CD4-positive, CD25-positive, alpha-beta regulatory T cell (primary cell): ENCODE measurements at regions not wholly inside any gene's neighbourhood (a gene's known extent, or its start where the extent isn't known, plus 50 kb on each side); places are given as distances from the start of the nearest gene placed in this dataset.

Experiments
- ATAC-seq, 2 donors: fragments of 150-1000 bp; cut with Tn5 transposase; one replicate each; pipeline ENCODE4 v1.10.0; 2021; ENCODE audit warnings: low read depth in 2 of 2, moderate number of reproducible peaks in 2 of 2, moderate library complexity in 1 of 2
- DNase-seq, 3 donors: peaks; one replicate each; pipeline versions ENCODE4 v3.0.0 to v3.0.0-alpha.2; 2012 to 2022; ENCODE audit warnings: mixed read lengths in 1 of 3
- H3K27ac ChIP-seq: one replicate; pipeline ENCODE4 v1.7.0; 2013; ENCODE audit warnings: mild to moderate bottlenecking, low read length; ENCODE audit not compliant: insufficient read depth, poor library complexity, severe bottlenecking
- H3K27me3 ChIP-seq: one replicate; pipeline ENCODE4 v1.7.0; 2013; ENCODE audit warnings: low read length; ENCODE audit not compliant: control insufficient read depth, insufficient read depth
- H3K36me3 ChIP-seq: one replicate; pipeline ENCODE4 v1.7.0; 2013; ENCODE audit warnings: mild to moderate bottlenecking, low read length, moderate library complexity; ENCODE audit not compliant: control insufficient read depth, insufficient read depth
- H3K4me1 ChIP-seq: 2 replicates; pipeline ENCODE4 v1.7.0; 2013; ENCODE audit warnings: mild to moderate bottlenecking, low read length; ENCODE audit not compliant: insufficient read depth, control insufficient read depth, poor library complexity, severe bottlenecking
- H3K4me3 ChIP-seq: one replicate; pipeline ENCODE4 v1.7.0; 2013; ENCODE audit warnings: low read depth, mild to moderate bottlenecking, low read length, moderate library complexity
- H3K9me3 ChIP-seq, 2 experiments: 1 replicate in 1 of 2; 2 replicates in 1 of 2; pipeline ENCODE4 v1.7.0; 2013; ENCODE audit warnings: low read length in 2 of 2, mild to moderate bottlenecking in 1 of 2, moderate library complexity in 1 of 2; ENCODE audit not compliant: control insufficient read depth in 2 of 2
- H3K27ac Mint-ChIP-seq, 3 donors: one replicate each; pipeline ENCODE4 v1.8.0; 2020 to 2022; ENCODE audit warnings: mild to moderate bottlenecking in 3 of 3, mixed read lengths in 3 of 3, moderate library complexity in 2 of 3
- H3K27me3 Mint-ChIP-seq: one replicate; pipeline ENCODE4 v1.8.0; 2022; ENCODE audit warnings: mild to moderate bottlenecking, mixed read lengths
- H3K36me3 Mint-ChIP-seq: one replicate; pipeline ENCODE4 v1.8.0; 2020; ENCODE audit warnings: mixed read lengths
- H3K4me1 Mint-ChIP-seq, 4 donors: one replicate each; pipeline ENCODE4 v1.8.0; 2020 to 2022; ENCODE audit warnings: mixed read lengths in 4 of 4, mild to moderate bottlenecking in 1 of 4
- H3K4me3 Mint-ChIP-seq, 4 donors: one replicate each; pipeline ENCODE4 v1.8.0; 2020 to 2022; ENCODE audit warnings: mild to moderate bottlenecking in 4 of 4, mixed read lengths in 4 of 4, moderate library complexity in 3 of 4
- H3K9me3 Mint-ChIP-seq, 7 donors: one replicate each; pipeline ENCODE4 v1.8.0; 2020 to 2022; ENCODE audit warnings: mixed read lengths in 7 of 7, mild to moderate bottlenecking in 3 of 7, moderate library complexity in 2 of 7

GRCh38 chr2:67948057-67948456, 114.7 kb downstream of the C1D start:
- Mint-ChIP-seq H3K36me3 (no peaks in the 10 kb centered on the region), H3K4me1 (peaks cover 0 to 7% (median 3%) of the 10 kb centered on the region in 4 donors), H3K27ac (no peak overlapping the region), H3K4me3 (no peak overlapping the region), H3K9me3 (peaks cover 0 to 4% (median 2%) of the 10 kb centered on the region in 7 donors), H3K27me3 (peaks cover 12% of the 10 kb centered on the region)
- no peaks in the 10 kb centered on the region for H3K4me1 ChIP-seq
- peaks cover 3% of the 10 kb centered on the region for H3K27me3 ChIP-seq
- H3K27ac ChIP-seq = no peak overlapping the region
- no peak for DNase-seq
- no peak for ATAC-seq
- no peak overlapping the region for H3K4me3 ChIP-seq
- no peaks in the 10 kb centered on the region for H3K36me3 ChIP-seq
- no peaks in the 10 kb centered on the region for H3K9me3 ChIP-seq

DNA sequence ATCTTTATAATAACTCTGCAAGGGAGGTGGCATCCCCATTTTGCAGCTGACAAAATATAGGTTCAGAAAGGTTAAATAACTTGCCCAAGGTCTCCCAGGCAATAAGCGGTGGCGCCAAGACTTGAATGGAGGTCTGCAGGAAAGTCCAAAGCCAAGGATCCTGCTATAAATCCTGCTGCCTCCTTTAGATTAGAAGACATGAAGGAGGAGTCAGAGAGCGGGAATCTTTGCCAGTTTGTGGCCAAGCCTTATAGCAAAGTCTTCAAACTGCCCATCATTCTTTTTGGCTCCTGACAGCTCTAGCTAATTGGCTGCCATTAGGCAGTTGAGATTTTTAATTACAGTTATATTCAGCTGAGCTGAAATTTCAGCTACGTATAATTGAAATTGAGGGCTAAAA, 114.3 kb downstream of the C1D start:
- H3K36me3 ChIP-seq = no peaks in the 10 kb centered on the region
- Mint-ChIP-seq H3K9me3 (peaks cover 0 to 4% (median 2%) of the 10 kb centered on the region in 7 donors), H3K4me1 (peaks cover 0 to 7% (median 3%) of the 10 kb centered on the region in 4 donors), H3K4me3 (no peak overlapping the region), H3K36me3 (no peaks in the 10 kb centered on the region), H3K27me3 (peaks cover 12% of the 10 kb centered on the region), H3K27ac (no peak overlapping the region)
- no peak for ATAC-seq
- no peak overlapping the region for H3K27ac ChIP-seq
- peaks cover 3% of the 10 kb centered on the region for H3K27me3 ChIP-seq
- H3K4me3 ChIP-seq = no peak overlapping the region
- no peaks in the 10 kb centered on the region for H3K9me3 ChIP-seq
- DNase-seq = no peak
- H3K4me1 ChIP-seq = no peaks in the 10 kb centered on the region

GRCh38 chr2:67950018-67950417, 112.8 kb downstream of the C1D start:
- Mint-ChIP-seq H3K4me1 (peaks cover 0 to 7% (median 3%) of the 10 kb centered on the region in 4 donors), H3K27me3 (peaks cover 12% of the 10 kb centered on the region), H3K27ac (no peak overlapping the region), H3K9me3 (peaks cover 0 to 4% (median 0%) of the 10 kb centered on the region in 7 donors), H3K36me3 (no peaks in the 10 kb centered on the region), H3K4me3 (no peak overlapping the region)
- H3K4me3 ChIP-seq = no peak overlapping the region
- no peak for ATAC-seq
- H3K36me3 ChIP-seq = no peaks in the 10 kb centered on the region
- H3K27ac ChIP-seq = no peak overlapping the region
- no peaks in the 10 kb centered on the region for H3K4me1 ChIP-seq
- peaks cover 3% of the 10 kb centered on the region for H3K27me3 ChIP-seq
- DNase-seq = no peak
- H3K9me3 ChIP-seq = no peaks in the 10 kb centered on the region

GRCh38 chr2:67950919-67951318, 111.9 kb downstream of the C1D start:
- no peaks in the 10 kb centered on the region for H3K4me1 ChIP-seq
- H3K4me3 Mint-ChIP-seq = no peak overlapping the region
- no peaks in the 10 kb centered on the region for H3K36me3 Mint-ChIP-seq
- no peak overlapping the region for H3K27ac Mint-ChIP-seq
- no peak overlapping the region for H3K27ac ChIP-seq
- no peaks in the 10 kb centered on the region for H3K9me3 ChIP-seq
- no peak for ATAC-seq
- peaks cover 0 to 4% (median 0%) of the 10 kb centered on the region in 7 donors for H3K9me3 Mint-ChIP-seq
- peaks cover 3% of the 10 kb centered on the region for H3K27me3 ChIP-seq
- DNase-seq = no peak
- H3K27me3 Mint-ChIP-seq = peaks cover 18% of the 10 kb centered on the region
- H3K4me1 Mint-ChIP-seq = peaks cover 0 to 7% (median 3%) of the 10 kb centered on the region in 4 donors
- no peak overlapping the region for H3K4me3 ChIP-seq
- H3K36me3 ChIP-seq = no peaks in the 10 kb centered on the region

- H3K36me3 Mint-ChIP-seq = no peaks in the 10 kb centered on the region
- H3K27me3 Mint-ChIP-seq = peaks cover 18% of the 10 kb centered on the region
- Histone ChIP-seq H3K4me1 (no peaks in the 10 kb centered on the region), H3K4me3 (no peak overlapping the region), H3K9me3 (no peaks in the 10 kb centered on the region), H3K27me3 (peaks cover 3% of the 10 kb centered on the region), H3K36me3 (no peaks in the 10 kb centered on the region), H3K27ac (no peak overlapping the region)
- H3K9me3 Mint-ChIP-seq = peaks cover 0 to 6% (median 0%) of the 10 kb centered on the region in 7 donors
- H3K4me3 Mint-ChIP-seq = peak overlapping the region in 1 of 4 donors; percentile 57
- H3K4me1 Mint-ChIP-seq = peaks cover 0 to 7% (median 3%) of the 10 kb centered on the region in 4 donors
- ATAC-seq (no peak), DNase-seq (no peak)
- H3K27ac Mint-ChIP-seq = peak overlapping the region in 1 of 3 donors; percentile 29
Measured at GRCh38 chr2:67952066-67952465, 110.7 kb downstream of the C1D start.

GRCh38 chr2:67954093-67954748, 108.6 kb downstream of the C1D start:
- no peak overlapping the region for H3K27ac ChIP-seq
- H3K4me3 ChIP-seq = no peak overlapping the region
- H3K27me3 ChIP-seq = peaks cover 3% of the 10 kb centered on the region
- Mint-ChIP-seq H3K36me3 (no peaks in the 10 kb centered on the region), H3K4me1 (peaks cover 0 to 7% (median 3%) of the 10 kb centered on the region in 4 donors), H3K27me3 (peaks cover 13% of the 10 kb centered on the region), H3K27ac (no peak overlapping the region), H3K4me3 (no peak overlapping the region), H3K9me3 (peaks cover 0 to 3% (median 0%) of the 10 kb centered on the region in 7 donors)
- H3K9me3 ChIP-seq = peaks cover 0 to 4% of the 10 kb centered on the region in 2 experiments
- DNase-seq (no peak), ATAC-seq (no peak)
- no peaks in the 10 kb centered on the region for H3K4me1 ChIP-seq
- H3K36me3 ChIP-seq = no peaks in the 10 kb centered on the region

DNA sequence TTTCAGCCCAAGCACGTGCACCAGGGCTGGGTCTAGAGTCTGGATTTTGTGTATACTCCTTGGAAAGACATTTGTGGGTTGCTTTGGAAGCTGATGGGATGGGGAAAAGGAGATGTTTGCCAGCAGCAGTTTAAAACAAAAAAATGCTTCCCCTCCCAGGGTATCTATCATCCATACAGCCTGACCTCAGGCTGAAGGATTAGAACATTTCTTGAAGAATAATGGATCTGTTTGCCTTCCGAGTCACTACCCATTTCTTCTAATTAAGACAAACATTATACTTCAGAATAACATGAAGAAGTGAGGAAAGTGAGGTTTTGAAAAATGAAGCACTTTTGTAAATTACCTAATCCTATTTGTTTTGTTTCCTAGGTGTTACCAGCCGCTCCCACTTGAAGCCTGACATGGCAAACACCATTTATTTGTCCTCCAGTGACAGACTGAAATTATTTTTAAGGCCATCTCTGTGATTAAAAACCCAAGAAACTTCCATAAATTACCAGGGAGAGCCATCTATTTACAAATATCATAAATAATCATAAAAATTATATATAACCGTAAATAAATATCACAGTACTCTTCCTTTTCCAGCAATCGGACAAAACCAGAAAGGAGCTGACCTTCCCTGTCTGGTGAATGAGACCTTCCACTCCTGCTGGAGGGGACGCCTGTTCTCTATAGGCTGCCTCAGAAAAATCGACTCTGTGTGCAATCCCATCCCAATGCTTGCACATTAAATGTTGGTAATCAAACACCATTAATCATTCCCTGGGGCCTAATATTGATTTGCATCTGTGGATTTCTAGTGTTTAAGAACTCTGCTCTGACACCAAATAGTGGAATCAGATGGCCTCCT, 106.8 kb downstream of the C1D start:
- peaks cover 3% of the 10 kb centered on the region for H3K27me3 ChIP-seq
- H3K4me1 Mint-ChIP-seq = peaks cover 0 to 3% (median under 1%) of the 10 kb centered on the region in 4 donors
- no peak overlapping the region for H3K4me3 ChIP-seq
- H3K4me1 ChIP-seq = no peaks in the 10 kb centered on the region
- H3K27ac ChIP-seq = no peak overlapping the region
- no peaks in the 10 kb centered on the region for H3K36me3 Mint-ChIP-seq
- no peak for ATAC-seq
- no peak overlapping the region for H3K4me3 Mint-ChIP-seq
- no peak overlapping the region for H3K27ac Mint-ChIP-seq
- DNase-seq = no peak
- peaks cover 0 to 4% of the 10 kb centered on the region in 2 experiments for H3K9me3 ChIP-seq
- H3K9me3 Mint-ChIP-seq = peaks cover 0 to 6% (median 2%) of the 10 kb centered on the region in 7 donors
- H3K27me3 Mint-ChIP-seq = peaks cover 10% of the 10 kb centered on the region
- H3K36me3 ChIP-seq = no peaks in the 10 kb centered on the region
